ENCODE measurements at regions not wholly inside any gene's neighbourhood (a gene's known extent, or its start where the extent isn't known, plus 50 kb on each side); places are given as distances from the start of the nearest gene placed in this dataset.

DNA sequence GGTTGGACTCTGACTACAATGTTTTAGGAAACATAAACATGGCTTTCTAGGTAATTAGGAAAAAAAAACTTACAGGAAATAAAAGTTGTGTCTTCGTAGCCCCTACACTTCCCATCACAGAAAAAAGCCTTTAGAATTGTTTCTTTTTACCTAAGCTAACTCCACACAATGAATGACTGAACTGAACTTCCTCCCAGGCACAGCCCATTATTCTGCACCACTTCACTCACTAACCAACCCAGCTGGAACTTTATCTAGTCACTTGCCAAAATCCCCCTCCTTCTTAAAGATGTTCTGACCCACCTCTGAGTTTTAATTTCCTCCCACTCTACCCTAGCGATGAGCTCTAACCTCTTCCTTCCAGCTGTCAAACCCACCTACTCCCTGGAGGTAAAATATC lies 91.7 kb upstream of the MEOX2 start:
- no peak for TF ChIP-seq POLR2A (IDR thresholded peaks at IDR 0.05)
- no peak for TF ChIP-seq CTCF (IDR thresholded peaks at IDR 0.05)
- TF ChIP-seq POLR2AphosphoS5 (IDR thresholded peaks at IDR 0.05): no peak

Measured in prostate gland (tissue), 2 donors.